ENCODE measurements at regions not wholly inside any gene's neighbourhood (a gene's known extent, or its start where the extent isn't known, plus 50 kb on each side); places are given as distances from the start of the nearest gene placed in this dataset.

- no peak for DNase-seq (ENCODE audit: low read depth)
Measured at GRCh38 chr5:31137676-31138075, 55.8 kb upstream of the CDH6 start.

GRCh38 chr5:31135542-31135941 lies 57.9 kb upstream of the CDH6 start:
- no peak for DNase-seq (ENCODE audit: low read depth)

- peak; percentile 12 for DNase-seq (ENCODE audit: low read depth)
Measured at GRCh38 chr5:31133488-31133887, 60.0 kb upstream of the CDH6 start.

GRCh38 chr5:31131381-31131891 lies 62.0 kb upstream of the CDH6 start:
- DNase-seq (ENCODE audit: low read depth) = no peak

- DNase-seq (ENCODE audit: low read depth) = no peak
Measured at GRCh38 chr5:31130676-31131075, 62.8 kb upstream of the CDH6 start.

GRCh38 chr5:31124651-31125305 lies 68.7 kb upstream of the CDH6 start:
- no peak for DNase-seq (ENCODE audit: low read depth)

- DNase-seq (ENCODE audit: low read depth) = no peak
Measured at GRCh38 chr5:31124026-31124425, 69.5 kb upstream of the CDH6 start.

GRCh38 chr5:31122998-31123951 lies 70.2 kb upstream of the CDH6 start:
- DNase-seq (ENCODE audit: low read depth) = no peak

- DNase-seq (ENCODE audit: low read depth) = no peak
Measured at GRCh38 chr5:31121224-31121623, 72.3 kb upstream of the CDH6 start.

- no peak for DNase-seq (ENCODE audit: low read depth)
Measured at GRCh38 chr5:31120642-31120948, 72.9 kb upstream of the CDH6 start.

GRCh38 chr5:31119938-31120641 lies 73.4 kb upstream of the CDH6 start:
- DNase-seq (ENCODE audit: low read depth) = no peak

GRCh38 chr5:31116466-31117031 lies 76.9 kb upstream of the CDH6 start:
- DNase-seq (ENCODE audit: low read depth) = no peak

- no peak for DNase-seq (ENCODE audit: low read depth)
Measured at GRCh38 chr5:31114817-31115216, 78.7 kb upstream of the CDH6 start.

- no peak for DNase-seq (ENCODE audit: low read depth)
Measured at GRCh38 chr5:31113666-31114350, 79.7 kb upstream of the CDH6 start.

GRCh38 chr5:31113101-31113500 lies 80.4 kb upstream of the CDH6 start:
- DNase-seq (ENCODE audit: low read depth) = no peak

GRCh38 chr5:31107091-31107518 lies 86.4 kb upstream of the CDH6 start:
- no peak for DNase-seq (ENCODE audit: low read depth)

- DNase-seq (ENCODE audit: low read depth) = no peak
Measured at GRCh38 chr5:31106691-31107090, 86.8 kb upstream of the CDH6 start.

GRCh38 chr5:31106278-31106677 lies 87.2 kb upstream of the CDH6 start:
- DNase-seq (ENCODE audit: low read depth) = no peak

- DNase-seq (ENCODE audit: low read depth) = no peak
Measured at GRCh38 chr5:31104775-31105174, 88.7 kb upstream of the CDH6 start.

- DNase-seq (ENCODE audit: low read depth) = no peak
Measured at GRCh38 chr5:31100781-31101310, 92.6 kb upstream of the CDH6 start.

- no peak for DNase-seq (ENCODE audit: low read depth)
Measured at GRCh38 chr5:31100047-31100575, 93.4 kb upstream of the CDH6 start.

Data from GM04503 (cell line).